ENCODE measurements at regions not wholly inside any gene's neighbourhood (a gene's known extent, or its start where the extent isn't known, plus 50 kb on each side); places are given as distances from the start of the nearest gene placed in this dataset.

- Histone ChIP-seq H3K36me3 (no peaks in the 10 kb centered on the region), H3K4me1 (no peaks in the 10 kb centered on the region), H3K27me3 (no peaks in the 10 kb centered on the region), H3K9me3 (no peaks in the 10 kb centered on the region), H3K27ac (no peak overlapping the region), H3K4me3 (no peak overlapping the region)
- intact Hi-C loops (cut with DNase I; ENCODE audit: low total_unique reads): no loop called here
- TF ChIP-seq CTCF (IDR thresholded peaks at IDR 0.05) (no peak), POLR2AphosphoS5 (IDR thresholded peaks at IDR 0.05) (no peak), POLR2A (IDR thresholded peaks at IDR 0.05) (no peak)
- no peak for DNase-seq (ENCODE audit: low spot score in 2 of 2)
Observed at GRCh38 chr1:201678264-201679101, 139.6 kb downstream of the NAV1 start.

GRCh38 chr1:201681375-201681774 lies 142.4 kb downstream of the NAV1 start:
- Histone ChIP-seq H3K4me1 (no peaks in the 10 kb centered on the region), H3K27me3 (no peaks in the 10 kb centered on the region), H3K4me3 (no peak overlapping the region), H3K9me3 (no peaks in the 10 kb centered on the region), H3K36me3 (no peaks in the 10 kb centered on the region), H3K27ac (no peak overlapping the region)
- TF ChIP-seq POLR2A (IDR thresholded peaks at IDR 0.05) (no peak), CTCF (IDR thresholded peaks at IDR 0.05) (no peak), POLR2AphosphoS5 (IDR thresholded peaks at IDR 0.05) (no peak)
- DNase-seq (ENCODE audit: low spot score in 2 of 2): no peak
- intact Hi-C loops (cut with DNase I; ENCODE audit: low total_unique reads): no loop called here

GRCh38 chr1:201682964-201683363 lies 144.0 kb downstream of the NAV1 start:
- Histone ChIP-seq H3K27me3 (no peaks in the 10 kb centered on the region), H3K27ac (no peak overlapping the region), H3K4me1 (no peaks in the 10 kb centered on the region), H3K9me3 (no peaks in the 10 kb centered on the region), H3K4me3 (no peak overlapping the region), H3K36me3 (no peaks in the 10 kb centered on the region)
- intact Hi-C loops (cut with DNase I; ENCODE audit: low total_unique reads): no loop called here
- TF ChIP-seq POLR2AphosphoS5 (IDR thresholded peaks at IDR 0.05) (no peak), POLR2A (IDR thresholded peaks at IDR 0.05) (no peak), CTCF (IDR thresholded peaks at IDR 0.05) (no peak)
- no peak for DNase-seq (ENCODE audit: low spot score in 2 of 2)

- no peaks in the 10 kb centered on the region for H3K4me1 ChIP-seq
- no peaks in the 10 kb centered on the region for H3K36me3 ChIP-seq
- H3K4me3 ChIP-seq: no peak overlapping the region
- H3K27ac ChIP-seq: no peak overlapping the region
- no peaks in the 10 kb centered on the region for H3K9me3 ChIP-seq
- TF ChIP-seq CTCF (IDR thresholded peaks at IDR 0.05) (no peak), POLR2AphosphoS5 (IDR thresholded peaks at IDR 0.05) (no peak), POLR2A (IDR thresholded peaks at IDR 0.05) (no peak)
- no peak for DNase-seq (ENCODE audit: low spot score in 2 of 2)
- H3K27me3 ChIP-seq: no peaks in the 10 kb centered on the region
- intact Hi-C loops (cut with DNase I; ENCODE audit: low total_unique reads): no loop called here
Observed at GRCh38 chr1:201683397-201683796, 144.5 kb downstream of the NAV1 start.

GRCh38 chr1:201685485-201685884 lies 143.5 kb upstream of the IPO9 start:
- no peaks in the 10 kb centered on the region for H3K4me1 ChIP-seq
- no peaks in the 10 kb centered on the region for H3K27me3 ChIP-seq
- no peaks in the 10 kb centered on the region for H3K36me3 ChIP-seq
- no peak for DNase-seq (ENCODE audit: low spot score in 2 of 2)
- no peaks in the 10 kb centered on the region for H3K9me3 ChIP-seq
- no peak overlapping the region for H3K4me3 ChIP-seq
- no peak overlapping the region for H3K27ac ChIP-seq
- TF ChIP-seq CTCF (IDR thresholded peaks at IDR 0.05) (no peak), POLR2A (IDR thresholded peaks at IDR 0.05) (no peak), POLR2AphosphoS5 (IDR thresholded peaks at IDR 0.05) (no peak)
- intact Hi-C loops (cut with DNase I; ENCODE audit: low total_unique reads): no loop called here
